ENCODE measurements at regions not wholly inside any gene's neighbourhood (a gene's known extent, or its start where the extent isn't known, plus 50 kb on each side); places are given as distances from the start of the nearest gene placed in this dataset.
A peak's percentile ranks its signal among the peaks of the same experiment; 100 is the strongest.

DNA sequence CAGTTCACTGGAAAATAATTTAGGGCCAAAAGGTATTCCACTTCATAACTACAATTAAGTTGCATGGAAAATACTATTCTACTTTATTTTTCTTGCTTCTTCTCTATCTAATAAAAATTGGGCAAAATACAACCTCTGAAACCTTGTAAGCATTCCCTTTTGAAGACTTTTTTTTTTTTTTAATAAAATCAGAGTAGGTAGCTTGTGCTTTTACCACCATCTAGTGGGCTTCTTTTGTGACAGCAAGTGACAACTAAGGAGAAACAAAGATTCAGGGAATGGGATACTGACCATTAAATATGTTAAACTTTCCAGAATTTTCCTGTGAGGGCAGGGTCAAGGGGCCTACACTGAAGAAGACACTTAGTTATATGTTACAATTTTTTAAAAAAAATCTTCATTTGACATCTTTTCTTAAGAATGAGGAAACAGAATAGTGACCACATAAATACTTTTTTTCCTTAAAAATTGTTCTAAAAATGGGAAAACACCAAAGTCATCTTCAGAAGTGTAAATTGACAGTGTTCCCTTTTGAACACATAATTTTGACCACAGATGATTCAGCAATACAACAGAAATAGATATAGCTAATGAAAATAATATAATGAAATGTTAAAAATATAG lies 1183.2 kb upstream of the ACVR2A start:
- TF ChIP-seq CTCF (IDR thresholded peaks at IDR 0.05) (peak; percentile 70; the same call in 1 of the 2 replicates), POLR2AphosphoS5 (IDR thresholded peaks at IDR 0.05; ENCODE audit: low read depth, low read length) (no peak), REST (IDR thresholded peaks at IDR 0.05; ENCODE audit: insufficient read depth in 1 of 2, low read depth in 2 of 2, low read length in 1 of 2) (no peak), TCF7L2 (IDR thresholded peaks at IDR 0.05; ENCODE audit: low read depth, low read length) (no peak)
